ENCODE measurements at regions not wholly inside any gene's neighbourhood (a gene's known extent, or its start where the extent isn't known, plus 50 kb on each side); places are given as distances from the start of the nearest gene placed in this dataset.

DNA sequence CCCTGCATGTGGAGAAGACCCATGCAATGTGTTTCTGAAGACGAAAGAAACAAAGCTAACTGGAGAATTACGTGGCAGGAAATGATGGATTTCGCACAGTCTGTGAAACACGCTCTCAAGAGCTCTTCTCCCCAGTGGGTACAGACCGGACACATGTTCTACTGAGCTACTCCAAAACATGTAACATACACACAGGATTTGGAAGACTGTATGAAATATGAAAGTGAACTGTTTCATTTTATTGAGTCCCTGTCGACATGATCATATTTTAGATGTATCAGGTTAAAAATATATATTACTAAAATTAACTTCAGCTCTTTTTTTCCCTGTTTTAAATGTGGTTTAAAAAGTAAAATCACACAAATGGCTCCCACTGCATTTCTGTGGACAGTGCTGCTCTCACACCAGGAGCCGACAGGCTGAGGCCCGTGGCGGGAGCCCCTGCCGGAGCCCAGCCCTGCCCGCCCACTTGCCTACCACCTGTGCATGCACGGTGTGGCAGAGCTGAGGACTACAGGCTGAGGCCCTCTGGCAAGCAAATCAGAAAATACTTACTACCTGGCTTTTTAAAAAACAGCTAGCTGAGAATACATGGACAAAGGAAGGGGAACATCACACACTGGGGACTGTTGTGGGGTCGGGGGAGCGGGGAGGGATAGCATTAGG lies 58.9 kb upstream of the NXT1 start:
- Histone ChIP-seq H3K9ac (replicated peaks; ENCODE audit: extremely low read depth, insufficient read depth, low read length) (no peak overlapping the region), H3K36me3 (ENCODE audit: control insufficient read depth in 2 of 2, extremely low read depth in 1 of 2, insufficient read depth in 2 of 2, low read length in 2 of 2) (no peaks in the 10 kb centered on the region), H2AFZ (ENCODE audit: low read depth, low read length) (no peak overlapping the region), H3K79me2 (ENCODE audit: control insufficient read depth, insufficient read depth, low read length) (no peaks in the 10 kb centered on the region), H3K4me2 (ENCODE audit: insufficient read depth, low read length) (no peak overlapping the region), H3K4me1 (ENCODE audit: control insufficient read depth, extremely low read depth, insufficient read depth, low read length) (no peaks in the 10 kb centered on the region), H3K9me1 (replicated peaks; ENCODE audit: control insufficient read depth, extremely low read depth, insufficient read depth, low read length) (no peaks in the 10 kb centered on the region), H4K20me1 (replicated peaks; ENCODE audit: control insufficient read depth, extremely low read depth, insufficient read depth, low read length) (no peaks in the 10 kb centered on the region), H3K27ac (ENCODE audit: insufficient read depth, low read depth, low read length) (no peak overlapping the region), H3K9me3 (replicated peaks; ENCODE audit: control insufficient read depth, insufficient read depth, low read length) (no peaks in the 10 kb centered on the region), H3K4me3 (replicated peaks in 1 of 3; ENCODE audit: insufficient read depth in 1 of 3, low read depth in 1 of 3, low read length in 3 of 3) (no peak overlapping the region), H3K27me3 (ENCODE audit: control insufficient read depth in 2 of 2, insufficient read depth in 2 of 2, low read length in 2 of 2) (peaks cover 0 to 2% of the 10 kb centered on the region in 2 experiments)
- intact Hi-C loops (cut with micrococcal nuclease) (loop anchor here (5.0 kb wide), 1 partner anchor 731 kb away; no protein-coding TSS in a partner anchor), dilution Hi-C loops (cut with MboI; ENCODE audit: extremely low pct_ligation_motif_present, low sequenced_read_pairs) (no loop called here)
- DNase-seq (ENCODE audit: low read depth, low spot score): no peak
- ChIA-PET POLR2A (no interaction called here), CTCF (no interaction called here)
- FAIRE-seq: no peak
- TF ChIP-seq POLR2A (IDR thresholded peaks at IDR 0.05; ENCODE audit: low read depth, low read length): no peak
- TF ChIP-seq EZH2 (IDR thresholded peaks at IDR 0.05; ENCODE audit: borderline replicate concordance, low read depth, low read length, severe bottlenecking): no peak
- TF ChIP-seq, protein P1, sequence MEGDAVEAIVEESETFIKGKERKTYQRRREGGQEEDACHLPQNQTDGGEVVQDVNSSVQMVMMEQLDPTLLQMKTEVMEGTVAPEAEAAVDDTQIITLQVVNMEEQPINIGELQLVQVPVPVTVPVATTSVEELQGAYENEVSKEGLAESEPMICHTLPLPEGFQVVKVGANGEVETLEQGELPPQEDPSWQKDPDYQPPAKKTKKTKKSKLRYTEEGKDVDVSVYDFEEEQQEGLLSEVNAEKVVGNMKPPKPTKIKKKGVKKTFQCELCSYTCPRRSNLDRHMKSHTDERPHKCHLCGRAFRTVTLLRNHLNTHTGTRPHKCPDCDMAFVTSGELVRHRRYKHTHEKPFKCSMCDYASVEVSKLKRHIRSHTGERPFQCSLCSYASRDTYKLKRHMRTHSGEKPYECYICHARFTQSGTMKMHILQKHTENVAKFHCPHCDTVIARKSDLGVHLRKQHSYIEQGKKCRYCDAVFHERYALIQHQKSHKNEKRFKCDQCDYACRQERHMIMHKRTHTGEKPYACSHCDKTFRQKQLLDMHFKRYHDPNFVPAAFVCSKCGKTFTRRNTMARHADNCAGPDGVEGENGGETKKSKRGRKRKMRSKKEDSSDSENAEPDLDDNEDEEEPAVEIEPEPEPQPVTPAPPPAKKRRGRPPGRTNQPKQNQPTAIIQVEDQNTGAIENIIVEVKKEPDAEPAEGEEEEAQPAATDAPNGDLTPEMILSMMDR (IDR thresholded peaks at IDR 0.05; ENCODE audit: extremely low read depth in 1 of 2, insufficient read depth in 1 of 2, low read depth in 1 of 2, low read length in 2 of 2): no peak
- TF ChIP-seq MYC (IDR thresholded peaks at IDR 0.05; ENCODE audit: low read depth, low read length): no peak
- no peak for TF ChIP-seq FOS (IDR thresholded peaks at IDR 0.05; ENCODE audit: borderline replicate concordance, insufficient read depth, low read length)
- TF ChIP-seq, protein P2, sequence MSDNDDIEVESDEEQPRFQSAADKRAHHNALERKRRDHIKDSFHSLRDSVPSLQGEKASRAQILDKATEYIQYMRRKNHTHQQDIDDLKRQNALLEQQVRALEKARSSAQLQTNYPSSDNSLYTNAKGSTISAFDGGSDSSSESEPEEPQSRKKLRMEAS (IDR thresholded peaks at IDR 0.05; ENCODE audit: insufficient read depth, insufficient read length): no peak
- BruUV-seq (replicated peaks): no TSS peak

Data from endothelial cell of umbilical vein (primary cell).